ENCODE measurements at regions not wholly inside any gene's neighbourhood (a gene's known extent, or its start where the extent isn't known, plus 50 kb on each side); places are given as distances from the start of the nearest gene placed in this dataset.

DNA sequence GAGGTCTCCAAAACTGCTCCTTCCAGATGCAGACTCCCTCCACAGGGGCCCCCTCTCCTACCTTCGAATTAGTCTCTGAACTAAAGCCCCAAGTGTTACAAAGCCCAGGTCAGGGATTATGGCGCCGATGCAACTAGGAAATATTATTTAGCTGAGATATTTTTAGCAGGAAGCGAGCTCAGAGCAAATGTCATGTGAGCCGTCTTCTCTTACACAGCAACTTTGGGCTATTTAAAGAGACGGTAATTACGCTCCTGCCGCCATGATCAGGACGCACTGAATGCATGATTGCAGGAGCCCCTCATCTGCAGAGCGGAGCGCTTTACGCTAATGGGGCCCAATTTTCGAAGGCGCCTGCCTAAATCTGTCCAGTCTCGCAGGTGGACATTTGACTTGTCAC is 55.3 kb upstream of the TARDBP start:
- TF ChIP-seq YY1 (IDR thresholded peaks at IDR 0.05; ENCODE audit: insufficient read depth, insufficient read length) (no peak), ZNF274 (IDR thresholded peaks at IDR 0.05; ENCODE audit: low read depth, low read length) (no peak), SUZ12 (IDR thresholded peaks at IDR 0.05; ENCODE audit: extremely low read depth, insufficient read depth, insufficient read length) (no peak)

Data from NT2/D1 (cell line).